Neural cell (in vitro differentiated cells): ENCODE measurements at regions not wholly inside any gene's neighbourhood (a gene's known extent, or its start where the extent isn't known, plus 50 kb on each side); places are given as distances from the start of the nearest gene placed in this dataset.

Experiments
- H2AFZ ChIP-seq: fragments of 200-600, 300-800 bp; sonication (generic), shearing (Covaris generic); 2 replicates; pipeline ENCODE4 v1.6.0; 2014; ENCODE audit warnings: low read depth, mild to moderate bottlenecking, antibody characterized with exemption, low read length, moderate library complexity
- H3F3A ChIP-seq: fragments of 200-600 bp; shearing (Covaris generic); 2 replicates; pipeline ENCODE4 v1.6.1; 2016; ENCODE audit warnings: mild to moderate bottlenecking, moderate library complexity, mixed read lengths, antibody characterized with exemption, low read length; ENCODE audit not compliant: insufficient read depth, poor library complexity, severe bottlenecking
- H3K27ac ChIP-seq: fragments of 200-600, 300-800 bp; sonication (generic), shearing (Covaris generic); 2 replicates; pipeline ENCODE4 v1.5.1; 2014; ENCODE audit warnings: mild to moderate bottlenecking, low read length, moderate library complexity
- H3K27me3 ChIP-seq: fragments of 300-800, 200-600 bp; sonication (generic), shearing (Covaris generic); 2 replicates; pipeline ENCODE4 v1.6.0; 2014; ENCODE audit warnings: mild to moderate bottlenecking, low read depth, low read length, moderate library complexity; ENCODE audit not compliant: insufficient read depth
- H3K36me3 ChIP-seq: fragments of 300-800, 200-600 bp; sonication (generic), shearing (Covaris generic); 2 replicates; pipeline ENCODE4 v1.5.1; 2014; ENCODE audit warnings: mild to moderate bottlenecking, antibody characterized with exemption, low read length, moderate library complexity; ENCODE audit not compliant: insufficient read depth
- H3K4me2 ChIP-seq: fragments of 300-800, 200-600 bp; sonication (generic), shearing (Covaris generic); 2 replicates; pipeline ENCODE4 v1.6.0; 2014; ENCODE audit warnings: mild to moderate bottlenecking, low read length
- H3K4me3 ChIP-seq: fragments of 300-800, 200-600 bp; sonication (generic), shearing (Covaris generic); 2 replicates; pipeline ENCODE4 v1.5.1; 2014; ENCODE audit warnings: mild to moderate bottlenecking, low read length, moderate library complexity
- H3K79me2 ChIP-seq: fragments of 200-600 bp; shearing (Covaris generic); replicated peaks from 2 replicates; pipeline ENCODE4 v1.6.0; 2014; ENCODE audit warnings: mild to moderate bottlenecking, low read length, moderate library complexity; ENCODE audit not compliant: insufficient read depth
- H3K9ac ChIP-seq: fragments of 300-800, 200-600 bp; sonication (generic), shearing (Covaris generic); 2 replicates; pipeline ENCODE4 v1.6.1; 2016; ENCODE audit warnings: mild to moderate bottlenecking, low read length, mixed read lengths
- H3K9me2 ChIP-seq: fragments of 200-600 bp; shearing (Covaris generic); 2 replicates; pipeline ENCODE4 v1.6.1; 2016; ENCODE audit warnings: mild to moderate bottlenecking, low read length, mixed read lengths; ENCODE audit not compliant: insufficient read depth
- H3K9me3 ChIP-seq: fragments of 200-600, 300-800 bp; sonication (generic), shearing (Covaris generic); 2 replicates; pipeline ENCODE4 v1.6.1; 2016; ENCODE audit warnings: mild to moderate bottlenecking, mixed run types, low read length, moderate library complexity, mixed read lengths
- H4K20me1 ChIP-seq: fragments of 200-600 bp; shearing (Covaris generic); 2 replicates; pipeline ENCODE4 v1.6.1; 2016; ENCODE audit warnings: mild to moderate bottlenecking, mixed run types; ENCODE audit not compliant: insufficient read depth
- EP300 ChIP-seq: fragments of 450-650 bp; conservative IDR thresholded peaks from 2 replicates; pipeline ENCODE4 v1.6.1; 2014; ENCODE audit warnings: antibody characterized with exemption, mild to moderate bottlenecking, moderate library complexity; ENCODE audit not compliant: poor library complexity, severe bottlenecking
- EZH2 ChIP-seq: fragments of 200-600, 300-800 bp; shearing (Covaris generic), sonication (generic); IDR thresholded peaks from 2 replicates; pipeline ENCODE4 v1.6.1; 2014; ENCODE audit warnings: antibody characterized with exemption, low read length, borderline replicate concordance, mild to moderate bottlenecking; ENCODE audit not compliant: insufficient read depth, poor library complexity, severe bottlenecking
- MXI1 ChIP-seq: fragments of 450-650 bp; conservative IDR thresholded peaks from 2 replicates; pipeline ENCODE4 v1.6.1; 2014; ENCODE audit warnings: antibody characterized with exemption, mild to moderate bottlenecking; ENCODE audit not compliant: poor library complexity, severe bottlenecking
- POLR2AphosphoS5 ChIP-seq: IDR thresholded peaks from 2 replicates; pipeline ENCODE4 v1.6.1; 2012
- RAD21 ChIP-seq: fragments of 450-650 bp; conservative IDR thresholded peaks from 2 replicates; pipeline ENCODE4 v1.6.1; 2014; ENCODE audit warnings: antibody characterized with exemption, mild to moderate bottlenecking, moderate library complexity
- SMC3 ChIP-seq: fragments of 450-650 bp; conservative IDR thresholded peaks from 2 replicates; pipeline ENCODE4 v1.6.1; 2014; ENCODE audit warnings: antibody characterized with exemption, mild to moderate bottlenecking, moderate library complexity; ENCODE audit not compliant: poor library complexity
- TAF1 ChIP-seq: IDR thresholded peaks from 2 replicates; pipeline ENCODE4 v1.6.1; 2012; ENCODE audit warnings: low read depth
- TF ChIP-seq, protein P1 (sequence below): fragments of 450-650 bp; IDR thresholded peaks from 2 replicates; pipeline ENCODE4 v1.5.1; 2014; ENCODE audit warnings: antibody characterized with exemption, mild to moderate bottlenecking, moderate library complexity; ENCODE audit not compliant: poor library complexity, severe bottlenecking
- TF ChIP-seq, protein P2 (sequence below): IDR thresholded peaks from 2 replicates; pipeline ENCODE4 v1.6.1; 2012; ENCODE audit warnings: borderline replicate concordance

DNA sequence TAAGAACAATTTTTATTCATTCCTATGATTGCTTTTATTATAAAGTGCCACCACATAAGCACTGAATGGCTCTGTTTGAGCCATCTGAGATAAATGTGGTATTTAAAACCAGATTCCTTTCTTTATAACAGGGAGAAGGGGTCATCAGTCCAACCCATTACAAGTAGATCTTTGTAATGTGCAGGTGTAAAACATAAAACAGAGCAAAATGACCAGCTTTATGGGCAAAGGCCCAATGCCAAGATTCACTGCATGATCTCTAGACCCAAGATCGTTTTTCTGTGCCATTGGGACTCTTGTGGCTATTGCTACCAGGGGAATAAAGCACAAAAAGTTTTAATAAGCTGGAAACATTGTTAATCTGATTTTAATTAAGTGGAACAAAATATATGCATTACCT is 469.9 kb downstream of the PRR16 start:
- H3K27me3 ChIP-seq, result no peaks in the 10 kb centered on the region
- H3F3A ChIP-seq, result no peaks in the 10 kb centered on the region
- no peak overlapping the region for H3K4me3 ChIP-seq
- H3K4me2 ChIP-seq, result no peak overlapping the region
- no peak overlapping the region for H2AFZ ChIP-seq
- H3K27ac ChIP-seq, result no peak overlapping the region
- H3K9me2 ChIP-seq, result no peaks in the 10 kb centered on the region
- TF ChIP-seq, protein P1, sequence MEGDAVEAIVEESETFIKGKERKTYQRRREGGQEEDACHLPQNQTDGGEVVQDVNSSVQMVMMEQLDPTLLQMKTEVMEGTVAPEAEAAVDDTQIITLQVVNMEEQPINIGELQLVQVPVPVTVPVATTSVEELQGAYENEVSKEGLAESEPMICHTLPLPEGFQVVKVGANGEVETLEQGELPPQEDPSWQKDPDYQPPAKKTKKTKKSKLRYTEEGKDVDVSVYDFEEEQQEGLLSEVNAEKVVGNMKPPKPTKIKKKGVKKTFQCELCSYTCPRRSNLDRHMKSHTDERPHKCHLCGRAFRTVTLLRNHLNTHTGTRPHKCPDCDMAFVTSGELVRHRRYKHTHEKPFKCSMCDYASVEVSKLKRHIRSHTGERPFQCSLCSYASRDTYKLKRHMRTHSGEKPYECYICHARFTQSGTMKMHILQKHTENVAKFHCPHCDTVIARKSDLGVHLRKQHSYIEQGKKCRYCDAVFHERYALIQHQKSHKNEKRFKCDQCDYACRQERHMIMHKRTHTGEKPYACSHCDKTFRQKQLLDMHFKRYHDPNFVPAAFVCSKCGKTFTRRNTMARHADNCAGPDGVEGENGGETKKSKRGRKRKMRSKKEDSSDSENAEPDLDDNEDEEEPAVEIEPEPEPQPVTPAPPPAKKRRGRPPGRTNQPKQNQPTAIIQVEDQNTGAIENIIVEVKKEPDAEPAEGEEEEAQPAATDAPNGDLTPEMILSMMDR, result no peak
- TF ChIP-seq EZH2 (no peak), SMC3 (no peak), MXI1 (no peak), EP300 (no peak), POLR2AphosphoS5 (no peak), TAF1 (no peak), RAD21 (no peak)
- TF ChIP-seq, protein P2, sequence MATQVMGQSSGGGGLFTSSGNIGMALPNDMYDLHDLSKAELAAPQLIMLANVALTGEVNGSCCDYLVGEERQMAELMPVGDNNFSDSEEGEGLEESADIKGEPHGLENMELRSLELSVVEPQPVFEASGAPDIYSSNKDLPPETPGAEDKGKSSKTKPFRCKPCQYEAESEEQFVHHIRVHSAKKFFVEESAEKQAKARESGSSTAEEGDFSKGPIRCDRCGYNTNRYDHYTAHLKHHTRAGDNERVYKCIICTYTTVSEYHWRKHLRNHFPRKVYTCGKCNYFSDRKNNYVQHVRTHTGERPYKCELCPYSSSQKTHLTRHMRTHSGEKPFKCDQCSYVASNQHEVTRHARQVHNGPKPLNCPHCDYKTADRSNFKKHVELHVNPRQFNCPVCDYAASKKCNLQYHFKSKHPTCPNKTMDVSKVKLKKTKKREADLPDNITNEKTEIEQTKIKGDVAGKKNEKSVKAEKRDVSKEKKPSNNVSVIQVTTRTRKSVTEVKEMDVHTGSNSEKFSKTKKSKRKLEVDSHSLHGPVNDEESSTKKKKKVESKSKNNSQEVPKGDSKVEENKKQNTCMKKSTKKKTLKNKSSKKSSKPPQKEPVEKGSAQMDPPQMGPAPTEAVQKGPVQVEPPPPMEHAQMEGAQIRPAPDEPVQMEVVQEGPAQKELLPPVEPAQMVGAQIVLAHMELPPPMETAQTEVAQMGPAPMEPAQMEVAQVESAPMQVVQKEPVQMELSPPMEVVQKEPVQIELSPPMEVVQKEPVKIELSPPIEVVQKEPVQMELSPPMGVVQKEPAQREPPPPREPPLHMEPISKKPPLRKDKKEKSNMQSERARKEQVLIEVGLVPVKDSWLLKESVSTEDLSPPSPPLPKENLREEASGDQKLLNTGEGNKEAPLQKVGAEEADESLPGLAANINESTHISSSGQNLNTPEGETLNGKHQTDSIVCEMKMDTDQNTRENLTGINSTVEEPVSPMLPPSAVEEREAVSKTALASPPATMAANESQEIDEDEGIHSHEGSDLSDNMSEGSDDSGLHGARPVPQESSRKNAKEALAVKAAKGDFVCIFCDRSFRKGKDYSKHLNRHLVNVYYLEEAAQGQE, result no peak
- H3K9me3 ChIP-seq, result no peaks in the 10 kb centered on the region
- no peaks in the 10 kb centered on the region for H3K79me2 ChIP-seq
- no peak overlapping the region for H3K9ac ChIP-seq
- no peaks in the 10 kb centered on the region for H4K20me1 ChIP-seq
- H3K36me3 ChIP-seq, result no peaks in the 10 kb centered on the region

DNA sequence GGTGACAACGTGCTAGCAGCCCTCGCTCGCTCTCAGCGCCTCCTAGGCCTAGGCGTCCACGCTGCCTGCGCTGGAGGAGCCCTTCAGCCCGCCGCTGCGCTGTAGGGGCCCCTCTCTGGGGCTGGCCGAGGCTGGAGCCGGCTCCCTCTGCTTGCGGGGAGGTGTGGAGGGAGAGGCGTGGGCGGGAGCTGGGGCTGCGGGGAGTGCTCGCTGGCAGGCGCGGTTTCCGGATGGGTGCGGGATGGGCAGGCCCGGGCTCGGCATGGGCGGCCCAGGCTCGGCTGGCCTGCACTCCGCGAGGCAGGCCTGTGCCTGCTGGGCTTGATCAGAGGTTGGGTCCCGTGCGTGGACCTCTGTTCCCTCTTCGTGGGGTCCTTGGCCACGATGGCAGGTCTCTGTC is 472.6 kb downstream of the PRR16 start:
- H3K4me2 ChIP-seq, result no peak overlapping the region
- H3F3A ChIP-seq, result no peaks in the 10 kb centered on the region
- no peak overlapping the region for H3K9ac ChIP-seq
- TF ChIP-seq POLR2AphosphoS5 (no peak), TAF1 (no peak), SMC3 (no peak)
- TF ChIP-seq, protein P1, result no peak
- H3K4me3 ChIP-seq, result no peak overlapping the region
- H3K9me2 ChIP-seq, result no peaks in the 10 kb centered on the region
- no peaks in the 10 kb centered on the region for H3K36me3 ChIP-seq
- no peaks in the 10 kb centered on the region for H3K27me3 ChIP-seq
- no peaks in the 10 kb centered on the region for H3K9me3 ChIP-seq
- H3K27ac ChIP-seq, result no peak overlapping the region
- no peaks in the 10 kb centered on the region for H3K79me2 ChIP-seq
- H2AFZ ChIP-seq, result no peak overlapping the region
- no peaks in the 10 kb centered on the region for H4K20me1 ChIP-seq
